SKM-1 treated with dmso at 0.1 percent for 144 hours (cell line): ENCODE measurements at regions not wholly inside any gene's neighbourhood (a gene's known extent, or its start where the extent isn't known, plus 50 kb on each side); places are given as distances from the start of the nearest gene placed in this dataset.
"Not testable (repeated sequence)": the region's sequence is repeated elsewhere in the genome, so short reads cannot be mapped to it uniquely, and the experiment has no call there.

Experiments
- DNase-seq: peaks from one replicate; lab custom pipeline; 2025; ENCODE audit not compliant: unreplicated experiment; lab: John Stamatoyannopoulos, UW

DNA sequence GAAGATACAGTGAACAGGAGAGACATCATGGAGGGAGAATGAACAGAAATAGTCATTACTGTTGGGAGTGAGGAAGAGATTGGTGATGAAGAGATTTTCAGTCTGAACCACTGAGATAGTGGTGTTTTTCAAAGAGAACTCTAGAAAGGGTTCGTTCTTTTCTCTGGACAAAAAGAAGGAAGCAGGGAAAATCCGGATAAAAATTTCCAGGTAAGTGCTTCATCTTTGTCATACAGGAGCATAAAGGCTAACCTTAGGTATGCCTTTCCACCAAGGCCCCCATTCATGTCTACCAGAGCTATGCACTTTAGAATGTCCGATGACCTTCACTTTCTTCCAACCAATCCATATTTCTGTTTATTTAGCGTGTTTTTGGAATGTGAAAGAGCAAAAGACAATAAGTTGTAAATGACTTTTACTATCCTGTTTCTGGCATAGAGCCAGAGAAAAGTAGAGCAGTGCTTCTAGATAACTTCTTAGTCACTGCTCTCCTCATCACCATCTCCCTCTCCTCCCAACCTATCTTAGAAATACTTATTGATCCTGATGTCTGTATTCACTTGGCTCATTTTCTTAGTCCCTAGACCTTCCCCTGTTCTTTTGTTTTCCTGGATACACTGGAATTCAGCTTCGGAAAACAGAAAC is 116.5 kb downstream of the TTC6 start:
- DNase-seq = no peak

DNA sequence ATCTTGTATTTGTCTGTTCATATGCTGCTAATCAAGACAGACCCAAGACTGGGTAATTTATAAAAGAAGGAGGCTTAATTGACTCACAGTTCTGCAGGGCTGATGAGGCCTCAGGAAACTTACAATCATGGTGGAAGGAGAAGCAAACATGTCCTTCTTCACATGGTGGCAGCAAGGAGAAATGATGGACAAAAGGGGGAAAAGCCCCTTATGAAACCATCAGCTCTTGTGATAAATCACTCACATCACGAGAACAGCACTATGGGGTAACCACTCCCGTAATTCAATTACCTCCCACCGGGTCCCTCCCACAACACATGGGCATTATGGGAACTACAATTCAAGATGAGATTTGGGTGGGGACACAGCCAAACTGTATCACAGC is 117.0 kb downstream of the TTC6 start:
- not testable (repeated sequence) for DNase-seq

- no peak for DNase-seq
Measured at GRCh38 chr14:37712976-37713431, 117.6 kb downstream of the TTC6 start.

GRCh38 chr14:37720131-37720530 is 124.7 kb downstream of the TTC6 start:
- no peak for DNase-seq

GRCh38 chr14:37721976-37722659 is 126.7 kb downstream of the TTC6 start:
- DNase-seq = no peak

DNA sequence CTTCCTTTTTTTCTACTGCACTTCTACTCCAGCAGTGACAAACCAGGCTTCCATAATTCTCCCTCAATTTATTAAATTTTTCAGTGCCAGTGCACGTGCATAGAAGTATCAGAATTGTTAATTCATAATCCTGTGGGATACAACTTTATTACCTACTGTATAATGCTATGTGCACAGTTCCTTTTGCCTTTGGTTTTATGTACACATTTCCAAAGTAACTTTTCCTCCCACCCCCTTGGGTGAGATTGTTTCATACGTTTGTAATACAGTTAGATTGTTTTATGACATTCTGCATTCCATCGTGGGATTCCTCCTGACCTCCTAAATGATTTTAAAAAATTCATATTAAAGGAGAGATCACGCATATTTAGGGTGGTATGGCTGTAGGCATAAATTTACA is 128.1 kb downstream of the TTC6 start:
- DNase-seq = no peak

GRCh38 chr14:37726708-37727107 is 131.3 kb downstream of the TTC6 start:
- no peak for DNase-seq

GRCh38 chr14:37729218-37729617 is 133.8 kb downstream of the TTC6 start:
- DNase-seq = no peak

- no peak for DNase-seq
Measured at GRCh38 chr14:37731094-37731493, 135.7 kb downstream of the TTC6 start.

GRCh38 chr14:37745657-37746056 is 150.2 kb downstream of the TTC6 start:
- DNase-seq = no peak

DNA sequence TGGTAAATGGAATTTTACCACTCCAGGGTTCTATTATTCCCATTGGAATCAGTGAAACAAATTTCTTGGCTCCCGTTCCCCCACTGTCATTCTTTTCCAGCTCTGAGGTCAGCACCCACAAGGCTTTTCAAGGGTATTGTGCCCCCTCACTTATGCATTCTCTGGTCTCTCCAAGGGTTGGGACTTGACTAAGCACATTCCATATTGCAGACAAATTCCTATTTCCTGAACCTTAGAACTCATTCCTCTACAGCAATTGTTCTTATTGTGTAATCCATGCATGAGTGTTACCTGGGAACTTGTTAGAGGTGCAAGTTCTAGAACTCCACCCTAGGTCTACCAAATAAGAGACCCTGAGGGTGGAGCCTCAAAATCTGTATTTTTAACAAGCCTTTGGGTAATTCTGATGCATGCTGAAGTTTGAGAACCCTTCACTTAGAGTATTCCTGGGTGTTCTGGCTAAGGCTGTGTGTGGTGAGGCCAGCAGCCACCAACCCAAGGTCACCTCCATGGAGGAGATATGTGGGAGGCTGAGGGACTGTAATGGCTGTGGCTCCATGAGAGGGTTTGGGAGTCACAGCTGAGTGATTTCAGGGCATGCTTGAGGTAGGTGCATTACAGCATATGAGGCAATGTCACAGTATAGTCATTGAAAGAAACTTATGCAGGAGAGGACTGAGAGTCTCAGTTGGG is 150.9 kb downstream of the TTC6 start:
- no peak for DNase-seq

DNA sequence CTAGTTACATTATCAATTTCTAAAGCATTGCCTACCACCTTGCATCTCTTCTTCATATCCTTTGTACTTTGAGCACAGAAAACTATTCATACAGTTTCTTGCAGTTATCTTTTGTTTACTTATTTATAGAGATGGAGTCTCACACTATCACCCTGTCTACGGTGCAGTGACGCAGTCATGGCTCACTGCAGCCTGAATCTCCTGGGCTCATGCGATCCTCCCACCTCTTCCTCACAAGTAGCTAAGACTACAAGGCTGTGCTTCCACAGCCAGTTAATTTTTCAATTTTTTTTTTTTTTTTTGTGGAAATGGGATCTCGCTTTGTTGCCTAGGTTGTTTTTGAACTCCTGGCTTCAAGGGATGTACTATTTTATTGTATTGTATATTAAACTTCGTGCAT is 158.0 kb downstream of the TTC6 start:
- no peak for DNase-seq

DNA sequence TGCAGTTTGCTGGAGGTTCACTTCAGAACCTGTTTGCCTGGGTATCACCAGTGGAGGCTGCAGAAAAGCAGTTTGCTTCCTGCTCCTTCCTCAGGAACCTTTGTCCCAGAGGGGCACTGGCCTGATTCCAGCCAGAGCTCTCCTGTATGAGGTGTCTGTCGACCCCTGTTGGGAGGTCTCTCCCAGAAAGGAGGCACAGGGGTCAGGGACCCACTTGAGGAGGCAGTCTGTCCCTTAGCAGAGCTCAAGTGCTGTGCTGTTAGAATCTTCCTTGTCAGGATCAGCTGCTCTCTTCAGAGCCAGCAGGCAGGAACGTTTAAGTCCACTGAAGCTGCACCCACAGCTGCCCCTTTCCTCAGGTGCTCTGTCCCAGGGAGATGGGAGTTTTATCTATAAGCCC is 164.8 kb downstream of the TTC6 start:
- not testable (repeated sequence) for DNase-seq

DNA sequence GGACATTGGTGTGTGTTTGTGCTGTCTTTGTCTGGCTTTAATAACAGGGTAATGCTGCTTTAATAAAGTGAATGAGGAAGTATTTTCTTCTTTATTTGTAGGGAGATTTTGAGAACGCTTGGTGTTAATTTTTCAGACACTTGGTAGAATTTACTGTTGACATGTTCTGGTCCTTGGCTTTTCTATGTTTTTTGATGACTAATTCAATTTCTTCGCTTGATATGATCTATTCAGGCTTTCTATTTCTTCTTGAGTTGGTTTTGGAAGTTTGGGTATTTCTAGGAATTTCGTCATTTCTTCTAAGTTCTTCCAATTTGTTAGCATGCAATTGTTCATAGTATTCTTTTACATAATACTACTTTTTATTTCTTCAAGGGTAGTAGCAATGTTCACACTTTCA is 167.8 kb downstream of the TTC6 start:
- no peak for DNase-seq

DNA sequence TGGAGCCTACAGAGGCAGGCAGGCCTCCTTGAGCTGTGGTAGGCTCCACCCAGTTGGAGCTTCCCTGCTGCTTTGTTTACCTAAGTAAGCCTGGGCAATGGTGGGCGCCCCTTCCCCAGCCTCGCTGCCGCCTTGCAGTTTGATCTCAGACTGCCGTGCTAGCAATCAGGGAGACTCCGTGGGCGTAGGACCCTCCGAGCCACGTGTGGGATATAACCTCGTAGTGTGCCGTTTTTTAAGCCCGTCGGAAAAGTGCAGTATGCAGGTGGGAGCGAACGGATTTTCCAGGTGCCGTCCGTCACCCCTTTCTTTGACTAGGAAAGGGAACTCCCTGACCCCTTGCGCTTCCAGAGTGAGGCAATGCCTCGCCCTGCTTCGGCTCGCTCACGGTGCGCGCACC is 176.9 kb downstream of the TTC6 start:
- DNase-seq = not testable (repeated sequence)

DNA sequence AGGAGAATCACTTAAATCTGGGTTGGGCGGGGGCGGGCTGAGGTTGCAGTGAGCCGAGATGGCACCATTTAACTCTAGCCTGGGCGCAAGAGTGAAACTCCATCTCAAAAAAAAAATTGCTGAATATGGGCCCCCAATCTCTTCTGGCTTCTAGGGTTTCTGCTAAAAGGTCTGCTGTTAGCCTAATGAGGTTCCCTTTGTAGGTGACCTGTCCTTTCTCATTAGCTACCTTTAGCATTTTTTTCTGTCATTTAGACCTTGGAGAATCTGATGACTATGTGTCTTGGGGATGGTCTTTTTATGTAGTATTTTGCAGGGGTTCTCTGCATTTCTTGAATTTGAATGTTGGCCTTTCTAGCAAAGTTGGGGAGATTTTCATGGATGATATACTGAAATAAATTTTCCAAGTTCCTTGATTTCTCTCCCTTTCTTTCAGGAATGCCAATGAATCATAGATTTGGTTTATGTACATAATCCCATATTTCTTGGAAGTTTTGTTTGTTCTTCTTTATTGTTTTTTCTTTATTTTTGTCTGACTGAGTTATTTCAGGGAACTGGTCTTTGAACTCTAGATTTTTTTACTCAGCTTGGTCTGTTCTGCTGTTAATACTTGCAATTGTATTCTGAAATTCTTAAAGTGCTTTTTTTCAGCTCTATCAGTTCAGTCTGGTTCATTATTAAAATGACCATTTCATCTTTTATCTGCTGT is 181.5 kb downstream of the TTC6 start:
- no peak for DNase-seq

DNA sequence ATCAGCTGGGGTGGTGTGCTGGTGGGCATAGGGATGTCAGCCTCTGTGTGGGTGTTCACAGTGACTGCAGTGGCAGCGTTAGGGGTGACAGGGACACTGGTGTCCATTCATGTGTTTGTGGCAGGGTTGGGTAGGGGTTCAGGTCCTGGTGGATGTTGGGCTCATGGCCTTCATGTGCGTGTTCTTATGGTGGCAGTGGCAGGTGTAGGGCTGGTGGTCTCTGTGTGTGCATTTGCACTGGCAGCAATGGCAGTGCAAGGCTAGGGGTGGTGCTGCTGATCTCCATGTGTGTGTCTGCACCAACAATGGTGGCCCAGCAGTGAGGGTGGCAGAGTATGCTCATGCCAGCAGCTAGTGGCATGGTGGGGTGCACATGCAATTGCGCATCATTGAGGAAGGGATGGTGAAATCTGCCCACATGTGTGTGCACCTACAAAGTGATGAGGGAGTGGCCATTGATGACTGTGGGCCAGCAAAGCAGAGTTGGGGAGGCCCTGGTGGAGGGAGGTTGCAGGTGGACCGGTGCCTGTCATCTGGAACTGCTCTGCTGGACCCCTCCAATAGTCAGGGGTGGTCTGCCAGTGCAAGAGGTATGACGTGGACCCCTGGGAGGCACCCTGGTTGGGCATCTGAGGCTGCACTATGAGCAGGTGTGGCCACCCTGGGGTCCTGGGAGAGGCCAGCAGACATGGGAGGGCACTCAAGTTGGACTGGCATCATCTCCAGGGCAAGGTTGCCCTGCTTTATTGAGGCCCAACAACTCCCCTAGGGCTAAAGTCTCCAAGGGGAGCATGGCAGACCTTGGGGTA is 182.9 kb downstream of the TTC6 start:
- no peak for DNase-seq

- DNase-seq = no peak
Measured at GRCh38 chr14:37779480-37779879, 184.1 kb downstream of the TTC6 start.

- DNase-seq = not testable (repeated sequence)
Measured at GRCh38 chr14:37780731-37781130, 185.3 kb downstream of the TTC6 start.

- not testable (repeated sequence) for DNase-seq
Measured at GRCh38 chr14:37784203-37784826, 188.9 kb downstream of the TTC6 start.
